ENCODE measurements at regions not wholly inside any gene's neighbourhood (a gene's known extent, or its start where the extent isn't known, plus 50 kb on each side); places are given as distances from the start of the nearest gene placed in this dataset.

DNA sequence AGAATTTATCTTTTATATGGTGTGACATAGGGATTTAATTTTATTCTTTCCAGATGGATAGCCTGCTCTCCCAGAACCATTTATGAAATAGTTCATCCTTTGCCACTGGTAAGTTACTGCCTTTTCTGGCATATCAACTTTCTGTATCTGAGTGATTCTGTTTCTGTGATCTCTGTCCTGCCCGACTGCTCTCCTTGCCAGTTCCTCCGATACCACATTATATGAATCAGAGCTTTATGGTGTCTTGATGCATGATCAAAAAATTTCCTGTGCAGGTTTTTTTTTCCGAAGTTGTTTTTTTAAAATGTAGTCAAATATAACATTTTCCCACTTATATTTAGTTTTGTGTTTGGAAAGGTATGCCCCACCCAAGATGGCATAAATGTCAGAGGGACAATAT is 242.5 kb downstream of the CYP26B1 start:
- TF ChIP-seq, protein P1, sequence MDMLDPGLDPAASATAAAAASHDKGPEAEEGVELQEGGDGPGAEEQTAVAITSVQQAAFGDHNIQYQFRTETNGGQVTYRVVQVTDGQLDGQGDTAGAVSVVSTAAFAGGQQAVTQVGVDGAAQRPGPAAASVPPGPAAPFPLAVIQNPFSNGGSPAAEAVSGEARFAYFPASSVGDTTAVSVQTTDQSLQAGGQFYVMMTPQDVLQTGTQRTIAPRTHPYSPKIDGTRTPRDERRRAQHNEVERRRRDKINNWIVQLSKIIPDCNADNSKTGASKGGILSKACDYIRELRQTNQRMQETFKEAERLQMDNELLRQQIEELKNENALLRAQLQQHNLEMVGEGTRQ (IDR thresholded peaks at IDR 0.05; ENCODE audit: borderline replicate concordance, low read depth, low read length) = no peak
- TF ChIP-seq, protein P2, sequence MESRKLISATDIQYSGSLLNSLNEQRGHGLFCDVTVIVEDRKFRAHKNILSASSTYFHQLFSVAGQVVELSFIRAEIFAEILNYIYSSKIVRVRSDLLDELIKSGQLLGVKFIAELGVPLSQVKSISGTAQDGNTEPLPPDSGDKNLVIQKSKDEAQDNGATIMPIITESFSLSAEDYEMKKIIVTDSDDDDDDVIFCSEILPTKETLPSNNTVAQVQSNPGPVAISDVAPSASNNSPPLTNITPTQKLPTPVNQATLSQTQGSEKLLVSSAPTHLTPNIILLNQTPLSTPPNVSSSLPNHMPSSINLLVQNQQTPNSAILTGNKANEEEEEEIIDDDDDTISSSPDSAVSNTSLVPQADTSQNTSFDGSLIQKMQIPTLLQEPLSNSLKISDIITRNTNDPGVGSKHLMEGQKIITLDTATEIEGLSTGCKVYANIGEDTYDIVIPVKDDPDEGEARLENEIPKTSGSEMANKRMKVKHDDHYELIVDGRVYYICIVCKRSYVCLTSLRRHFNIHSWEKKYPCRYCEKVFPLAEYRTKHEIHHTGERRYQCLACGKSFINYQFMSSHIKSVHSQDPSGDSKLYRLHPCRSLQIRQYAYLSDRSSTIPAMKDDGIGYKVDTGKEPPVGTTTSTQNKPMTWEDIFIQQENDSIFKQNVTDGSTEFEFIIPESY (IDR thresholded peaks at IDR 0.05; ENCODE audit: borderline replicate concordance, low read depth) = no peak
- TF ChIP-seq, protein P3, sequence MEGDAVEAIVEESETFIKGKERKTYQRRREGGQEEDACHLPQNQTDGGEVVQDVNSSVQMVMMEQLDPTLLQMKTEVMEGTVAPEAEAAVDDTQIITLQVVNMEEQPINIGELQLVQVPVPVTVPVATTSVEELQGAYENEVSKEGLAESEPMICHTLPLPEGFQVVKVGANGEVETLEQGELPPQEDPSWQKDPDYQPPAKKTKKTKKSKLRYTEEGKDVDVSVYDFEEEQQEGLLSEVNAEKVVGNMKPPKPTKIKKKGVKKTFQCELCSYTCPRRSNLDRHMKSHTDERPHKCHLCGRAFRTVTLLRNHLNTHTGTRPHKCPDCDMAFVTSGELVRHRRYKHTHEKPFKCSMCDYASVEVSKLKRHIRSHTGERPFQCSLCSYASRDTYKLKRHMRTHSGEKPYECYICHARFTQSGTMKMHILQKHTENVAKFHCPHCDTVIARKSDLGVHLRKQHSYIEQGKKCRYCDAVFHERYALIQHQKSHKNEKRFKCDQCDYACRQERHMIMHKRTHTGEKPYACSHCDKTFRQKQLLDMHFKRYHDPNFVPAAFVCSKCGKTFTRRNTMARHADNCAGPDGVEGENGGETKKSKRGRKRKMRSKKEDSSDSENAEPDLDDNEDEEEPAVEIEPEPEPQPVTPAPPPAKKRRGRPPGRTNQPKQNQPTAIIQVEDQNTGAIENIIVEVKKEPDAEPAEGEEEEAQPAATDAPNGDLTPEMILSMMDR (IDR thresholded peaks at IDR 0.05) = no peak
- TF ChIP-seq FOSL2 (IDR thresholded peaks at IDR 0.05; ENCODE audit: borderline replicate concordance, low read depth) = peak; percentile 21; the same call in 1 of the 2 replicates
- TF ChIP-seq RAD21 (IDR thresholded peaks at IDR 0.05; ENCODE audit: low read length) = no peak
- TF ChIP-seq, protein P4, sequence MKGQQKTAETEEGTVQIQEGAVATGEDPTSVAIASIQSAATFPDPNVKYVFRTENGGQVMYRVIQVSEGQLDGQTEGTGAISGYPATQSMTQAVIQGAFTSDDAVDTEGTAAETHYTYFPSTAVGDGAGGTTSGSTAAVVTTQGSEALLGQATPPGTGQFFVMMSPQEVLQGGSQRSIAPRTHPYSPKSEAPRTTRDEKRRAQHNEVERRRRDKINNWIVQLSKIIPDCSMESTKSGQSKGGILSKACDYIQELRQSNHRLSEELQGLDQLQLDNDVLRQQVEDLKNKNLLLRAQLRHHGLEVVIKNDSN (IDR thresholded peaks at IDR 0.05; ENCODE audit: borderline replicate concordance, low read depth) = no peak
- TF ChIP-seq EP300 (IDR thresholded peaks at IDR 0.05; ENCODE audit: borderline replicate concordance in 1 of 2, low read depth in 1 of 2, low read length in 1 of 2) = peak in 1 of 2 experiments; percentile 18; a peak in 1 of 4 replicates

Measured in SK-N-SH (cell line).